Activated CD4-positive, alpha-beta memory T cell treated with anti-CD3 and anti-CD28 coated beads for 36 hours (primary cell): ENCODE measurements at regions not wholly inside any gene's neighbourhood (a gene's known extent, or its start where the extent isn't known, plus 50 kb on each side); places are given as distances from the start of the nearest gene placed in this dataset.

Experiments used
- CTCF ChIA-PET: fragments of 350-600 bp; sonication (Branson Sonifier 250); formaldehyde crosslinking; loops from one replicate; lab custom pipeline; 2021; ENCODE audit warnings: antibody characterized with exemption, inconsistent platforms; lab: Charles Lee
- POLR2A ChIA-PET: fragments of 350-600 bp; sonication (Branson Sonifier 250); formaldehyde crosslinking; loops from one replicate; lab custom pipeline; 2021; ENCODE audit warnings: antibody characterized with exemption; lab: Charles Lee
- DNase-seq: peaks from one replicate; pipeline ENCODE4 v3.0.0-alpha.2; 2020
- H3K27ac Mint-ChIP-seq: one replicate; pipeline ENCODE4 v1.8.0; 2021; ENCODE audit warnings: mixed read lengths
- H3K27me3 Mint-ChIP-seq: one replicate; pipeline ENCODE4 v1.8.0; 2021; ENCODE audit warnings: mixed read lengths
- H3K36me3 Mint-ChIP-seq: one replicate; pipeline ENCODE4 v1.8.0; 2021; ENCODE audit warnings: mixed read lengths
- H3K4me1 Mint-ChIP-seq: one replicate; pipeline ENCODE4 v1.8.0; 2021; ENCODE audit warnings: low read depth, mixed read lengths
- H3K4me3 Mint-ChIP-seq: one replicate; pipeline ENCODE4 v1.8.0; 2021; ENCODE audit warnings: mild to moderate bottlenecking, mixed read lengths
- H3K9me3 Mint-ChIP-seq: one replicate; pipeline ENCODE4 v1.8.0; 2021; ENCODE audit warnings: mixed read lengths
- intact Hi-C: fragments of 100-400 bp; cut with micrococcal nuclease; formaldehyde crosslinking; loops from one replicate; pipeline ENCODE4 v1.15.1; 2023

GRCh38 chr6:87901613-87902012 lies 146.0 kb upstream of the SPACA1 start:
- POLR2A ChIA-PET: no interaction called here
- intact Hi-C loops: no loop called here

GRCh38 chr6:87900160-87900698 lies 147.4 kb upstream of the SPACA1 start:
- no peak overlapping the region for H3K27ac Mint-ChIP-seq
- intact Hi-C loops: no loop called here
- H3K9me3 Mint-ChIP-seq: no peaks in the 10 kb centered on the region
- no peaks in the 10 kb centered on the region for H3K27me3 Mint-ChIP-seq
- CTCF ChIA-PET: no interaction called here
- H3K4me3 Mint-ChIP-seq: no peak overlapping the region
- POLR2A ChIA-PET: no interaction called here
- no peaks in the 10 kb centered on the region for H3K4me1 Mint-ChIP-seq
- no peak for DNase-seq
- no peaks in the 10 kb centered on the region for H3K36me3 Mint-ChIP-seq

More at GRCh38 chr6:87901613-87902012, 146.0 kb upstream of the SPACA1 start:
- DNase-seq: no peak
- peaks cover 4% of the 10 kb centered on the region for H3K27me3 Mint-ChIP-seq
- no peaks in the 10 kb centered on the region for H3K4me1 Mint-ChIP-seq
- CTCF ChIA-PET: interaction anchor here (0.6 kb wide), 1 partner anchor 950 kb away, joined by 4 read pairs; no protein-coding TSS in a partner anchor
- no peaks in the 10 kb centered on the region for H3K9me3 Mint-ChIP-seq
- H3K4me3 Mint-ChIP-seq: no peak overlapping the region
- H3K27ac Mint-ChIP-seq: no peak overlapping the region
- H3K36me3 Mint-ChIP-seq: no peaks in the 10 kb centered on the region

- H3K36me3 Mint-ChIP-seq: no peaks in the 10 kb centered on the region
- no peaks in the 10 kb centered on the region for H3K9me3 Mint-ChIP-seq
- H3K27ac Mint-ChIP-seq: no peak overlapping the region
- ChIA-PET CTCF (no interaction called here), POLR2A (no interaction called here)
- no peaks in the 10 kb centered on the region for H3K4me1 Mint-ChIP-seq
- DNase-seq: no peak
- intact Hi-C loops: no loop called here
- no peaks in the 10 kb centered on the region for H3K27me3 Mint-ChIP-seq
- no peak overlapping the region for H3K4me3 Mint-ChIP-seq
Measured at GRCh38 chr6:87899499-87900147, 148.0 kb upstream of the SPACA1 start.

- POLR2A ChIA-PET: interaction anchor here (0.6 kb wide), 1 partner anchor 16 kb away, joined by 3 read pairs; no protein-coding TSS in a partner anchor
- CTCF ChIA-PET: interaction anchor here (1.4 kb wide), 1 partner anchor 8 kb away, joined by 4 read pairs; no protein-coding TSS in a partner anchor
- Mint-ChIP-seq H3K4me1 (no peaks in the 10 kb centered on the region), H3K36me3 (no peaks in the 10 kb centered on the region), H3K4me3 (no peak overlapping the region), H3K9me3 (no peaks in the 10 kb centered on the region), H3K27ac (no peak overlapping the region), H3K27me3 (no peaks in the 10 kb centered on the region)
- no peak for DNase-seq
- intact Hi-C loops: no loop called here
Measured at GRCh38 chr6:87897663-87898062, 150.0 kb upstream of the SPACA1 start.

GRCh38 chr6:87897013-87897412 lies 150.6 kb upstream of the SPACA1 start:
- intact Hi-C loops: no loop called here
- no peak for DNase-seq
- Mint-ChIP-seq H3K27ac (no peak overlapping the region), H3K9me3 (no peaks in the 10 kb centered on the region), H3K27me3 (peaks cover 3% of the 10 kb centered on the region), H3K4me1 (no peaks in the 10 kb centered on the region), H3K36me3 (no peaks in the 10 kb centered on the region), H3K4me3 (no peak overlapping the region)
- POLR2A ChIA-PET: no interaction called here
- CTCF ChIA-PET: no interaction called here

GRCh38 chr6:87887266-87887665 lies 160.4 kb upstream of the SPACA1 start:
- intact Hi-C loops: no loop called here
- DNase-seq: no peak
- no peaks in the 10 kb centered on the region for H3K9me3 Mint-ChIP-seq
- H3K27me3 Mint-ChIP-seq: peaks cover 9% of the 10 kb centered on the region
- H3K27ac Mint-ChIP-seq: no peak overlapping the region
- ChIA-PET POLR2A (no interaction called here), CTCF (no interaction called here)
- no peak overlapping the region for H3K4me3 Mint-ChIP-seq
- no peaks in the 10 kb centered on the region for H3K4me1 Mint-ChIP-seq
- no peaks in the 10 kb centered on the region for H3K36me3 Mint-ChIP-seq

- Mint-ChIP-seq H3K27me3 (peaks cover 13% of the 10 kb centered on the region), H3K36me3 (no peaks in the 10 kb centered on the region), H3K4me1 (peaks cover 4% of the 10 kb centered on the region), H3K9me3 (no peaks in the 10 kb centered on the region), H3K27ac (no peak overlapping the region), H3K4me3 (no peak overlapping the region)
- DNase-seq: no peak
- POLR2A ChIA-PET: no interaction called here
- intact Hi-C loops: no loop called here
- CTCF ChIA-PET: no interaction called here
Measured at GRCh38 chr6:87884203-87884602, 163.4 kb upstream of the SPACA1 start.

GRCh38 chr6:87881342-87881895 lies 166.2 kb upstream of the SPACA1 start:
- no peaks in the 10 kb centered on the region for H3K9me3 Mint-ChIP-seq
- no peak overlapping the region for H3K27ac Mint-ChIP-seq
- no peaks in the 10 kb centered on the region for H3K36me3 Mint-ChIP-seq
- no peak overlapping the region for H3K4me3 Mint-ChIP-seq
- POLR2A ChIA-PET: no interaction called here
- CTCF ChIA-PET: no interaction called here
- H3K4me1 Mint-ChIP-seq: peaks cover 4% of the 10 kb centered on the region
- H3K27me3 Mint-ChIP-seq: peaks cover 20% of the 10 kb centered on the region
- intact Hi-C loops: no loop called here
- no peak for DNase-seq

GRCh38 chr6:87879132-87879861 lies 168.3 kb upstream of the SPACA1 start:
- DNase-seq: no peak
- Mint-ChIP-seq H3K27me3 (peaks cover 32% of the 10 kb centered on the region), H3K27ac (no peak overlapping the region), H3K4me3 (no peak overlapping the region), H3K9me3 (no peaks in the 10 kb centered on the region), H3K36me3 (no peaks in the 10 kb centered on the region), H3K4me1 (peaks cover 4% of the 10 kb centered on the region)
- CTCF ChIA-PET: no interaction called here
- intact Hi-C loops: no loop called here
- POLR2A ChIA-PET: no interaction called here

- ChIA-PET POLR2A (no interaction called here), CTCF (no interaction called here)
- Mint-ChIP-seq H3K9me3 (no peaks in the 10 kb centered on the region), H3K4me1 (no peaks in the 10 kb centered on the region), H3K36me3 (no peaks in the 10 kb centered on the region), H3K27ac (no peak overlapping the region), H3K27me3 (peaks cover 33% of the 10 kb centered on the region), H3K4me3 (no peak overlapping the region)
- intact Hi-C loops: no loop called here
- DNase-seq: no peak
Measured at GRCh38 chr6:87875781-87876180, 171.9 kb upstream of the SPACA1 start.

- Mint-ChIP-seq H3K27me3 (peaks cover 27% of the 10 kb centered on the region), H3K36me3 (no peaks in the 10 kb centered on the region), H3K4me3 (no peak overlapping the region), H3K9me3 (no peaks in the 10 kb centered on the region), H3K4me1 (no peaks in the 10 kb centered on the region), H3K27ac (no peak overlapping the region)
- CTCF ChIA-PET: no interaction called here
- intact Hi-C loops: no loop called here
- POLR2A ChIA-PET: no interaction called here
- no peak for DNase-seq
Measured at GRCh38 chr6:87873556-87873955, 171.5 kb upstream of the AKIRIN2 start.

- POLR2A ChIA-PET: no interaction called here
Measured at GRCh38 chr6:87870556-87870955, 168.5 kb upstream of the AKIRIN2 start.

More at GRCh38 chr6:87870556-87870955, 168.5 kb upstream of the AKIRIN2 start:
- DNase-seq: no peak
- H3K4me1 Mint-ChIP-seq: no peaks in the 10 kb centered on the region
- no peaks in the 10 kb centered on the region for H3K36me3 Mint-ChIP-seq
- H3K9me3 Mint-ChIP-seq: no peaks in the 10 kb centered on the region
- intact Hi-C loops: no loop called here
- H3K4me3 Mint-ChIP-seq: no peak overlapping the region
- no peak overlapping the region for H3K27ac Mint-ChIP-seq
- CTCF ChIA-PET: no interaction called here
- peaks cover 14% of the 10 kb centered on the region for H3K27me3 Mint-ChIP-seq
